Ammon's horn (tissue), 1 donor: ENCODE measurements at regions not wholly inside any gene's neighbourhood (a gene's known extent, or its start where the extent isn't known, plus 50 kb on each side); places are given as distances from the start of the nearest gene placed in this dataset.
A peak's percentile ranks its signal among the peaks of the same experiment; 100 is the strongest.
"Not testable (repeated sequence)": the region's sequence is repeated elsewhere in the genome, so short reads cannot be mapped to it uniquely, and the experiment has no call there.

ENCODE experiments used
- DNase-seq: peaks from one replicate; pipeline ENCODE4 v3.0.0-alpha.2; 2016; ENCODE audit warnings: low spot score

GRCh38 chr9:115301581-115301980 lies 183.6 kb upstream of the TNC start:
- no peak for DNase-seq

DNA sequence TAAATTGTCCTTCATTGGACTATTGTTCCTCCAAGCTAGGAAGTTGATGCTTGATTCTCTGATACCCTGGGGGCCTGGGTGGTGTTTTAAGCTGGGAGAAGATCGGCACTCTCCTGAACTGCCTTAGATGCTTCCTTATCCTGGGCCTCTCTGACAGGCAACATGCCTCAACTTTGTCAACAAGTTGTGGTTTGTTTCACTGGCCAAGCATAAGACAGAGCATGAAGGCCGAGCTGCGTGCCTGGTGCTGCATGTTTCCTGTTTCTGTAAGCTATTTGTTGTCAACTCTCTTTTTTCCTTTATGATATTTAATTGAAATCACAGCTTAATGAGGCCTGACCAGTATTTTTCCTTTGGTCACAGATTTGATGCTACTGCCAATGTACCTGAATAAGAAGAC lies 187.6 kb upstream of the TNC start:
- no peak for DNase-seq

- DNase-seq = no peak
These were observed 188.9 kb upstream of the TNC start for GRCh38 chr9:115306865-115307264.

DNA sequence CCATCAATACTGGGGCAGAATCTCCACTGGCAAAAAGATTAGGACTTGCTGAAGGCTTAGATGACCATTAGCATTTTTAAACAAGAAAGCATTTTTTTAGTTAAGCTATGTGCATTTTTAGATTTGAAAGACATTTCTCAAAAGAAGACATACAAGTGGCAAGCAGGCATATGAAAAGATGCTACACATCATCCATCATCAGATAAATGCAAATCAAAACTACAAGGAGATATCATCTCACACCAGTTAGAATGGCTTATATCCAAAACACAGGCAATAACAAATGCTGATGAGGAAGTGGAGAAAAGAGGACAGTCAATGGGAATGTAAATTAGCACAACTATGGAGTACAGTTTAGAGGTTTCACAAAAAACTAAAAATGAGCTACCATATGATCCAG lies 195.6 kb upstream of the TNC start:
- DNase-seq = no peak

DNA sequence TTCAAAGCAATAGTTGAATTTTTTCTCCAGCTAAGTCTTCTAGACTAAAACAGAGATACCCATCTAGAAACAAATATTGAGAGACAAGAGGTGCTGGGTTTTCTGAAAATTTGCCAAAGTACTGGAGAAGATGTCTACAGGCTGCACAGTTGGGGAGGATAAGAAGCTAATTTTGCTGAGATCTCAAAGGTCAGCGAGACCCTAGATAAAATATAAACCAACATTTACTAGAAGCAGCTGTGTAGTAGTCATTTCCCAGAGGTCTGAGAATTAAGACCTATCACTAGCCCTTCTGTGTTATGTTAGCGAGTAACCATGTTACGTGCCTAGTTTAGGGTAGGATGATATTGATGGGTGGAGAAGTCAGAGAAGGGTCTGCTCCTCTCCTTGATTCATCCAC lies 208.5 kb upstream of the TNC start:
- no peak for DNase-seq

DNA sequence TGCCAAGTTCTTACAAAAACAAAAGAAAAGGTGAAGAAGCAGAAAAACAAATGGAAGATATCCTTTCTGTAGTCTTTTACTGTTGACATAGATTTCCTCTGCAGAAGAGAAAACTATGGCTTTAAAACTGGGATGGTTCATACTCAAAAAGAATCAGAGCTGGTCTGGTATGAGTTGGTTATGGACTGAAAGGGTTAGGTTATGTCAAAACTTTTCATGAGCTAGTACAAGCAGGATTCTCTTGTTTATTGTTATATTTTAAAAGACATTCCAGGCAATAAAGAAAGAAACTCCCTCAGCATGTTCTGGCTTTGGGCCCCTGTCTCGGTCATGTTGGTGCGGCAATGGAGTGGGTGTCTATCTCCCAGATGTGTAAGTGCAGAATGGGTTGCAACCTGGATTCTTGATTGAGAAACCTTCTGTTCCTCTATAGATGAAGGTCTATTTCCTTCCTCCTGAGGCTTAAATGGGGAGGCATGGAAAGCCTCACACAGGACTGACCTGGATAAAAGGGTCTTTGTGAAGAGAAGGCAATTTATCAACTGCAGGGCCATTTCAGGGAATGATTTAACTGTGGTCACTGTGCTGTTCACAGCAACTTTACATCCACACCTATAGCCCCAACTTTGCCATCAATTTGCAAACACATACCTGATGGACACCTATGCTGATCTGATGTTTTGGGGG lies 209.6 kb upstream of the TNC start:
- DNase-seq = no peak

- no peak for DNase-seq
These were observed 210.3 kb upstream of the TNC start for GRCh38 chr9:115328228-115328627.

DNA sequence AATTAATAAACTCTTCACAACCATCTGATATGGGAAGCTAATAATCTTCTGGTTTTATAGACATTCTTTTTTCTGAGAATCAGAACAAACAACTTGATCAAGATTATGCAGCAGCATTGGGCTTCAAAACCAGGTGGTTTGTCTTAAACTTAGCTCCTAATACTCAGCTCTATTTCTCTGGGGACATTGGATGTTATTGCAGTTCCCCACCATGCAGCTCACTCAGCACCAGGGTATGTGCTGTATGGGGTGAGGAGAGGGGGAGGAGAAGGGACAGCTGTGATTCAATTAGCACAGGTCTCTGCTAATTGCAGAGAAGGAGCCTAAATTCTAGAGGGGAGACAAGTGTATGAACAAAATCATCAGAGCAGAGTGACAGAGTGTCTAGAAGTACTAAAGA lies 210.7 kb upstream of the TNC start:
- no peak for DNase-seq

- DNase-seq = peak; percentile 12
These were observed 215.5 kb upstream of the TNC start for GRCh38 chr9:115333277-115334070.

DNA sequence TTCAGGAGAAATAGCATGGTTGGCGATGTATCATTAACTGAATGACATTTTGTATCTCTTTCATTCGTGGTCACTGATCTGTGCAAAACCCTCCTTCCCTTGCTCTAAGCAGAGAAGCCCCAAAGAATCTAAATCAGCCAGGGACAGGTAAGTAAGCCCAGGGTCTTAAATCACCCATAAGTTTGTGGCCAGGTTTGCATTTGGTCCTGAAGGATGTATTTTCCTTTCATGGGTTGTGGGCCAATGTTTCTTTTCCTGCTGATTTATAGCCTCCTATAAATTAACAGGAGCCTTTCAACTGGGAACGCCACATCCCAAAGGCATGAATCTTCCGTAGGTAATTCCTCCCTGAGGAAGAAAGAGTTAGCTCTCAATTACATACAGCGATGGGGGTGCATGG lies 217.5 kb upstream of the TNC start:
- DNase-seq = no peak

- DNase-seq = no peak
These were observed 222.4 kb upstream of the TNC start for GRCh38 chr9:115340314-115340713.

DNA sequence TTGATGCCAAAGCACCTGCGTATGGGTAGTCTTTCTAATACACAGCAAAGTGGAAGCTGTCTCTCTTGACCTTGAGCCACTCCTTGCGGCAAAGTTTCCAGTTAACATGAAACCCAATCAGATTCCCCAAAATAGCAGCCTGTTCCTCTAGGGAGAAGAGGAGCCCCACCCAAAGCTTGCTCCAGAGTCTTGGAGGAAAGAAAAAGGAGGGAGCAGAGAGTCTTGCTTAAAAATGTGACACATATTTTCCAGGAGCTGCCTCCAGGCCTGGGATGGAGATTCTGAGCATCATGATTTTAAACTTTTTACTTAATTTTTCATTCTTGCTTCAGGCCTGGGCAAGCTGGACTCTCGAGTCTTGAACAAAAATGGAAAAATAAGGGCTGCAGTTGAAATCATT lies 223.5 kb upstream of the TNC start:
- no peak for DNase-seq

- DNase-seq = not testable (repeated sequence)
These were observed 229.8 kb upstream of the TNC start for GRCh38 chr9:115347776-115348175.

GRCh38 chr9:115348936-115349335 lies 231.0 kb upstream of the TNC start:
- DNase-seq = not testable (repeated sequence)

GRCh38 chr9:115349542-115349941 lies 231.6 kb upstream of the TNC start:
- DNase-seq = no peak

DNA sequence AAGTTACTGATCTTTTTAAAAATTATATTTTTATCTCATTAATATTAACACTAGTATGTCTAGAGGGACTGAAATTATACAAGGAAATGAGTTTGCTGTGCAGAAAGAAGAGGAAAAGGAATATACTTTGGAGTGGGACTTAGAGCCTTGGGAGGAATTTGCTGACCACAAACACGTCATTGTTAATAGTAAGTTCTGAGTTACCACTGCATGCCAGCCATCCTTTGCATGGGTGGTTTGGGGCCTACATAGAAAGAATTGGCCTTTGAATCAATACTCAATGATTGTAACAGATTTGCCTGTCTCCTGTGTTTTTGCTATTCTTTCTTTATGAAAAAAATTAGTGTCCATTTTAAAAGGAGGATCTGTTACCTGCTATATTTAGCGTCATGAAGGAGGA lies 232.6 kb upstream of the TNC start:
- DNase-seq = no peak

GRCh38 chr9:115353681-115354080 lies 235.7 kb upstream of the TNC start:
- no peak for DNase-seq

- DNase-seq = no peak
These were observed 239.9 kb upstream of the TNC start for GRCh38 chr9:115357821-115358220.

DNA sequence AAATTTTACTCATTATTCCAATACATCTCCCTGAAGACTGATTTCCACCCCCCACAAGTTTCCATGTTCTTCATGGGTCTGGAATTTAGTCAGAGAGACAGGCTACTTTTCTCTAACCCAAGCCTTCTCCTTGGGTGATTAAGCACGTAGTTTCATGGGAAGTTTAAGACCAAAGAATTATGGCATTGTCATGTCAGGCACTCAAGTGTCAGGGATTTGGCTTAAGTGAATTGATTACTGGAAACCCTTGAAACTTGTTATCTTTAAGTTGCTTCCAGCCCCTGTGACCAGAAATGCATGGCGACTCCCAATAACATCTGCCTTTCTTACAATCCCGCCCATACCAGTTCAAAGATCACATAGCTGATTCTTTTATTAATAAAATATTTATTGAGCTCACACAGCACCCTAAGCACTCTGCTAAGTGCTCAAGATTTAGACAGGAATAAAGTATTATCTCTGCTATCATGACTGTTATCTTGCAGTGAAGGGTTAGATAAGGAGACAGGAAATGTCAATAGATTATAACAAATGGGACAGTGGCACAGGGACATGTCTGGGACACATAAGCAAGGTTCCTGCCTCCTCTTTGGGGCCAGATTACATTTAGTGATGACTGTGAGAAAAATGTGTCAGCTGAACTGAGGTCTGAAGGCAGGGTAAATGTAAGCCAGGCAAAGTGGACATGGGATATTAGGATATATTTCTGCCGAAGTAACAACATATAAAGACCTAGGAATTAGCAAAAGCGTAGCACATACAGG lies 241.2 kb upstream of the TNC start:
- DNase-seq = no peak

GRCh38 chr9:115360122-115360521 lies 242.2 kb upstream of the TNC start:
- DNase-seq = no peak

DNA sequence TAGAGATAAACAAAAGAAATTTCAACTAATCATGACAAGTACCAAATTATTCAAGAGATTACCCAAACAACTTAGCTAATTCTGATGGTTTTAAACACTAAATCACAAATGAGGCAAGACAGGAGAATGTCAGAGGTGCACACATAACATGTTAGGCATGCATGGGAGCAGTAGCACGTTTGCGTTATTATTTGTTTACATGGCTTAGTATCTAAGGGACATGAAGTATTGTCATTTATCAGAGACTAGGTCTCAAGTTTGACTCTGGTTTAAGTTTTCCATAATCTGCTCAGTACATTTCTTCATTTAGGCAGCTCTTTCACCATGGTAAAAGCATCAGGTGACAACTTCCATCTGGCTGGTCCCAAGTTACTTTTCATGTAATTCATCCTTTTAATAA lies 244.1 kb upstream of the TNC start:
- no peak for DNase-seq

DNA sequence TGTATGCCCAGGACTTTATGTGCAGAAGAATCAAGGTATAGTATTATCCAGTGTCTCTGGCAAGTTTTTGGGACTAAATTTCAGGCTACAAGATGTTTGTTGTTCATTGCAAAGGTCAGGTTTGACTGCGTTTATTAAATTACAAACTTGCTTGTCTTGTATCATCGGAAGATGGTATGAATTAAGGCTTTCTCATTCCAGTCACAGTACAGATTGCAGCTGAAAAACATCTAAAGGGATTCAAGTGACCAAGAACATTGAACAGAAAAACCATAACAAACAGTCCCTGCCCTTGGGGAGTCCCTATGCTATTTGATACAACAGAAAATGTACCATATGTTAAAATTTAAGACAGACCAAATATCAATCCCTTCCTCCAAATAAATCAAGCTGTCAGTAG lies 244.7 kb upstream of the TNC start:
- no peak for DNase-seq

GRCh38 chr9:115364991-115365390 lies 247.0 kb upstream of the TNC start:
- DNase-seq = no peak
